ENCODE measurements at regions not wholly inside any gene's neighbourhood (a gene's known extent, or its start where the extent isn't known, plus 50 kb on each side); places are given as distances from the start of the nearest gene placed in this dataset.
"Not testable (repeated sequence)": the region's sequence is repeated elsewhere in the genome, so short reads cannot be mapped to it uniquely, and the experiment has no call there.

- not testable (repeated sequence) for H2BK5ac ChIP-seq (ENCODE audit: low read depth, low read length, poor library complexity, severe bottlenecking); H3K4me3 ChIP-seq (ENCODE audit: insufficient read depth in 1 of 2, low read depth in 1 of 2, low read length in 2 of 2); H2AK5ac ChIP-seq (ENCODE audit: low read length, severe bottlenecking); H3K18ac ChIP-seq (ENCODE audit: low read depth in 1 of 2, low read length in 2 of 2); H3K79me1 ChIP-seq (replicated peaks; ENCODE audit: low read length, poor library complexity, severe bottlenecking); H4K91ac ChIP-seq (ENCODE audit: low read length); H3K4me2 ChIP-seq (ENCODE audit: low read length, poor library complexity, severe bottlenecking); H3K27ac ChIP-seq (ENCODE audit: low read length, poor library complexity, severe bottlenecking); H3K4me1 ChIP-seq (ENCODE audit: control insufficient read depth, insufficient read depth, low read depth, low read length); H4K8ac ChIP-seq (ENCODE audit: low read length); DNase-seq; H3K27me3 ChIP-seq (ENCODE audit: control insufficient read depth in 1 of 2, insufficient read depth in 1 of 2, low read length in 2 of 2); H3K9me3 ChIP-seq (ENCODE audit: control insufficient read depth, low read length); H3K23ac ChIP-seq (ENCODE audit: low read length in 2 of 2); H2BK15ac ChIP-seq (ENCODE audit: low read depth, poor library complexity, severe bottlenecking); H3K9ac ChIP-seq (ENCODE audit: low read length); H2BK12ac ChIP-seq (ENCODE audit: low read length in 2 of 2); H2BK120ac ChIP-seq (ENCODE audit: low read depth, low read length); H3K4ac ChIP-seq (ENCODE audit: low read depth in 1 of 2, low read length in 2 of 2); H3K14ac ChIP-seq (ENCODE audit: low read length in 2 of 2); H2AFZ ChIP-seq (ENCODE audit: low read depth, low read length)
- H3K36me3 ChIP-seq (ENCODE audit: control insufficient read depth in 1 of 2, insufficient read depth in 2 of 2, low read depth in 1 of 2, low read length in 2 of 2) = peaks cover 45 to 48% of the 10 kb centered on the region in 2 experiments
- 97% methylated on average over 12 of the region's 12 CpGs for WGBS
Measured at GRCh38 chr3:195965217-195965616, 56.9 kb upstream of the TNK2 start.

- not testable (repeated sequence) for H2BK120ac ChIP-seq (ENCODE audit: low read depth, low read length); H3K79me1 ChIP-seq (replicated peaks; ENCODE audit: low read length, poor library complexity, severe bottlenecking); H2AK5ac ChIP-seq (ENCODE audit: low read length, severe bottlenecking); H2AFZ ChIP-seq (ENCODE audit: low read depth, low read length); H3K4me1 ChIP-seq (ENCODE audit: control insufficient read depth, insufficient read depth, low read depth, low read length); H3K27me3 ChIP-seq (ENCODE audit: control insufficient read depth in 1 of 2, insufficient read depth in 1 of 2, low read length in 2 of 2); H2BK12ac ChIP-seq (ENCODE audit: low read length in 2 of 2); H4K91ac ChIP-seq (ENCODE audit: low read length); H3K23ac ChIP-seq (ENCODE audit: low read length in 2 of 2); H2BK5ac ChIP-seq (ENCODE audit: low read depth, low read length, poor library complexity, severe bottlenecking); H3K9ac ChIP-seq (ENCODE audit: low read length); H3K18ac ChIP-seq (ENCODE audit: low read depth in 1 of 2, low read length in 2 of 2); H3K9me3 ChIP-seq (ENCODE audit: control insufficient read depth, low read length); H3K14ac ChIP-seq (ENCODE audit: low read length in 2 of 2); H3K4ac ChIP-seq (ENCODE audit: low read depth in 1 of 2, low read length in 2 of 2); H3K27ac ChIP-seq (ENCODE audit: low read length, poor library complexity, severe bottlenecking); H2BK15ac ChIP-seq (ENCODE audit: low read depth, poor library complexity, severe bottlenecking); H3K4me2 ChIP-seq (ENCODE audit: low read length, poor library complexity, severe bottlenecking); H3K4me3 ChIP-seq (ENCODE audit: insufficient read depth in 1 of 2, low read depth in 1 of 2, low read length in 2 of 2); H4K8ac ChIP-seq (ENCODE audit: low read length); DNase-seq
- 93% methylated on average over 11 of the region's 15 CpGs for WGBS
- peaks cover 42 to 44% of the 10 kb centered on the region in 2 experiments for H3K36me3 ChIP-seq (ENCODE audit: control insufficient read depth in 1 of 2, insufficient read depth in 2 of 2, low read depth in 1 of 2, low read length in 2 of 2)
Measured at GRCh38 chr3:195964318-195965107, 56.2 kb upstream of the TNK2 start.

GRCh38 chr3:195962222-195962621, 53.9 kb upstream of the TNK2 start:
- H3K4me1 ChIP-seq (ENCODE audit: control insufficient read depth, insufficient read depth, low read depth, low read length); H3K23ac ChIP-seq (ENCODE audit: low read length in 2 of 2); H3K79me1 ChIP-seq (replicated peaks; ENCODE audit: low read length, poor library complexity, severe bottlenecking); H3K9ac ChIP-seq (ENCODE audit: low read length); H2BK120ac ChIP-seq (ENCODE audit: low read depth, low read length); H2BK12ac ChIP-seq (ENCODE audit: low read length in 2 of 2); H2BK5ac ChIP-seq (ENCODE audit: low read depth, low read length, poor library complexity, severe bottlenecking); H2BK15ac ChIP-seq (ENCODE audit: low read depth, poor library complexity, severe bottlenecking); H3K27ac ChIP-seq (ENCODE audit: low read length, poor library complexity, severe bottlenecking); H3K18ac ChIP-seq (ENCODE audit: low read depth in 1 of 2, low read length in 2 of 2); H3K4me3 ChIP-seq (ENCODE audit: insufficient read depth in 1 of 2, low read depth in 1 of 2, low read length in 2 of 2); H3K27me3 ChIP-seq (ENCODE audit: control insufficient read depth in 1 of 2, insufficient read depth in 1 of 2, low read length in 2 of 2); H2AK5ac ChIP-seq (ENCODE audit: low read length, severe bottlenecking); DNase-seq; H3K14ac ChIP-seq (ENCODE audit: low read length in 2 of 2); H3K4me2 ChIP-seq (ENCODE audit: low read length, poor library complexity, severe bottlenecking); H3K9me3 ChIP-seq (ENCODE audit: control insufficient read depth, low read length); H2AFZ ChIP-seq (ENCODE audit: low read depth, low read length); H3K4ac ChIP-seq (ENCODE audit: low read depth in 1 of 2, low read length in 2 of 2); H4K91ac ChIP-seq (ENCODE audit: low read length); H4K8ac ChIP-seq (ENCODE audit: low read length): not testable (repeated sequence)
- peaks cover 40 to 44% of the 10 kb centered on the region in 2 experiments for H3K36me3 ChIP-seq (ENCODE audit: control insufficient read depth in 1 of 2, insufficient read depth in 2 of 2, low read depth in 1 of 2, low read length in 2 of 2)
- WGBS = 93% methylated on average over 11 of the region's 11 CpGs

GRCh38 chr3:195960971-195961775, 52.8 kb upstream of the TNK2 start:
- 97% methylated on average over 26 of the region's 26 CpGs for WGBS
- not testable (repeated sequence) for H2BK120ac ChIP-seq (ENCODE audit: low read depth, low read length); H3K4me1 ChIP-seq (ENCODE audit: control insufficient read depth, insufficient read depth, low read depth, low read length); H3K27me3 ChIP-seq (ENCODE audit: control insufficient read depth in 1 of 2, insufficient read depth in 1 of 2, low read length in 2 of 2); H2AFZ ChIP-seq (ENCODE audit: low read depth, low read length); H3K9me3 ChIP-seq (ENCODE audit: control insufficient read depth, low read length); H3K4me3 ChIP-seq (ENCODE audit: insufficient read depth in 1 of 2, low read depth in 1 of 2, low read length in 2 of 2); H4K91ac ChIP-seq (ENCODE audit: low read length); H2BK12ac ChIP-seq (ENCODE audit: low read length in 2 of 2); H3K4me2 ChIP-seq (ENCODE audit: low read length, poor library complexity, severe bottlenecking); H2BK15ac ChIP-seq (ENCODE audit: low read depth, poor library complexity, severe bottlenecking); H2BK5ac ChIP-seq (ENCODE audit: low read depth, low read length, poor library complexity, severe bottlenecking); H3K79me1 ChIP-seq (replicated peaks; ENCODE audit: low read length, poor library complexity, severe bottlenecking); H3K23ac ChIP-seq (ENCODE audit: low read length in 2 of 2); H2AK5ac ChIP-seq (ENCODE audit: low read length, severe bottlenecking); H3K9ac ChIP-seq (ENCODE audit: low read length); H3K18ac ChIP-seq (ENCODE audit: low read depth in 1 of 2, low read length in 2 of 2); H3K27ac ChIP-seq (ENCODE audit: low read length, poor library complexity, severe bottlenecking); H3K14ac ChIP-seq (ENCODE audit: low read length in 2 of 2)
- Histone ChIP-seq H4K8ac (ENCODE audit: low read length) (peak overlapping the region; percentile 15), H3K36me3 (ENCODE audit: control insufficient read depth in 1 of 2, insufficient read depth in 2 of 2, low read depth in 1 of 2, low read length in 2 of 2) (peaks cover 39 to 40% of the 10 kb centered on the region in 2 experiments), H3K4ac (ENCODE audit: low read depth in 1 of 2, low read length in 2 of 2) (peak overlapping the region in 1 of 2 experiments; percentile 51)
- DNase-seq = peak; percentile 15

Measured in mesenchymal stem cell (in vitro differentiated cells and primary cell).